Neuronal stem cell (in vitro differentiated cells): ENCODE measurements at regions not wholly inside any gene's neighbourhood (a gene's known extent, or its start where the extent isn't known, plus 50 kb on each side); places are given as distances from the start of the nearest gene placed in this dataset.
"Not testable (repeated sequence)": the region's sequence is repeated elsewhere in the genome, so short reads cannot be mapped to it uniquely, and the experiment has no call there.

Experiments used
- DNase-seq: peaks from one replicate; pipeline ENCODE4 v3.0.0-alpha.2; 2013; ENCODE audit warnings: low spot score
- H2AFZ ChIP-seq: one replicate; pipeline ENCODE4 v1.6.1; 2013; ENCODE audit warnings: mild to moderate bottlenecking, low read length, inconsistent platforms
- H2AK5ac ChIP-seq: 2 replicates; pipeline ENCODE4 v1.6.1; 2013; ENCODE audit warnings: low read depth, mild to moderate bottlenecking, inconsistent platforms, low read length, moderate library complexity, mixed read lengths
- H2BK120ac ChIP-seq: 2 replicates; pipeline ENCODE4 v1.6.1; 2013; ENCODE audit warnings: low read depth, mild to moderate bottlenecking, inconsistent platforms, low read length, moderate library complexity, mixed read lengths
- H2BK12ac ChIP-seq: one replicate; pipeline ENCODE4 v1.6.1; 2013; ENCODE audit warnings: low read length, inconsistent platforms
- H2BK15ac ChIP-seq: 2 replicates; pipeline ENCODE4 v1.6.1; 2013; ENCODE audit warnings: mild to moderate bottlenecking, low read length, inconsistent platforms, mixed read lengths
- H2BK5ac ChIP-seq: one replicate; pipeline ENCODE4 v1.6.1; 2013; ENCODE audit warnings: inconsistent platforms, mild to moderate bottlenecking, low read length, moderate library complexity
- H3K14ac ChIP-seq: one replicate; pipeline ENCODE4 v1.6.1; 2013; ENCODE audit warnings: low read length, inconsistent platforms
- H3K18ac ChIP-seq: 2 replicates; pipeline ENCODE4 v1.6.1; 2013; ENCODE audit warnings: low read length, inconsistent platforms
- H3K23ac ChIP-seq: 2 replicates; pipeline ENCODE4 v1.6.1; 2013; ENCODE audit warnings: low read depth, mild to moderate bottlenecking, mixed read lengths, low read length, inconsistent platforms; ENCODE audit not compliant: poor library complexity
- H3K27ac ChIP-seq: replicated peaks from 3 replicates; pipeline ENCODE4 v1.5.1; 2013; ENCODE audit warnings: low read length, inconsistent platforms
- H3K27me3 ChIP-seq, 3 experiments: 2 replicates each; pipeline ENCODE4 v1.6.1; 2013; ENCODE audit warnings: low read length in 3 of 3, mild to moderate bottlenecking in 2 of 3, inconsistent platforms in 1 of 3, low read depth in 1 of 3, mixed read lengths in 1 of 3, moderate library complexity in 1 of 3; ENCODE audit not compliant: control insufficient read depth in 3 of 3, insufficient read depth in 3 of 3
- H3K36me3 ChIP-seq, 2 donors: replicated peaks in 1 of 2; 2 replicates each; pipeline ENCODE4 v1.6.1; 2013; ENCODE audit warnings: low read length in 2 of 2; ENCODE audit not compliant: control insufficient read depth in 2 of 2, insufficient read depth in 2 of 2
- H3K4ac ChIP-seq: 2 replicates; pipeline ENCODE4 v1.6.1; 2013; ENCODE audit warnings: inconsistent platforms, mild to moderate bottlenecking, low read length, moderate library complexity
- H3K4me1 ChIP-seq, 2 donors: 1 replicate in 1 of 2; 2 replicates in 1 of 2; pipeline ENCODE4 v1.6.1; 2013; ENCODE audit warnings: low read length in 2 of 2, low read depth in 1 of 2; ENCODE audit not compliant: control insufficient read depth in 2 of 2, insufficient read depth in 1 of 2
- H3K4me2 ChIP-seq: one replicate; pipeline ENCODE4 v1.6.1; 2013; ENCODE audit warnings: mild to moderate bottlenecking, low read length, inconsistent platforms; ENCODE audit not compliant: insufficient read depth, poor library complexity, severe bottlenecking
- H3K4me3 ChIP-seq, 2 donors: 2 replicates each; pipeline ENCODE4 v1.5.1; 2013; ENCODE audit warnings: low read length in 2 of 2, mild to moderate bottlenecking in 2 of 2, inconsistent platforms in 1 of 2, moderate library complexity in 1 of 2
- H3K79me1 ChIP-seq: one replicate; pipeline ENCODE4 v1.6.1; 2013; ENCODE audit warnings: low read depth, mild to moderate bottlenecking, inconsistent platforms, low read length, moderate library complexity
- H3K9ac ChIP-seq: one replicate; pipeline ENCODE4 v1.6.1; 2013; ENCODE audit warnings: mild to moderate bottlenecking, low read depth, low read length, inconsistent platforms; ENCODE audit not compliant: poor library complexity
- H3K9me3 ChIP-seq, 2 donors: replicated peaks in 1 of 2; 2 replicates each; pipeline versions ENCODE3 to v1.6.1; 2013; ENCODE audit warnings: low read length in 2 of 2, mild to moderate bottlenecking in 2 of 2, inconsistent platforms in 1 of 2, low read depth in 1 of 2, mixed read lengths in 1 of 2, moderate library complexity in 1 of 2; ENCODE audit not compliant: control insufficient read depth in 2 of 2, insufficient read depth in 1 of 2
- H4K8ac ChIP-seq: one replicate; pipeline ENCODE4 v1.6.1; 2013; ENCODE audit warnings: low read depth, mild to moderate bottlenecking, inconsistent platforms, low read length, moderate library complexity
- H4K91ac ChIP-seq: one replicate; pipeline ENCODE4 v1.6.1; 2013; ENCODE audit warnings: low read length, low read depth, mild to moderate bottlenecking, inconsistent platforms; ENCODE audit not compliant: poor library complexity
- WGBS, 2 donors: extraction: QIAGEN DNeasy Blood & Tissue Kit; methylation state at CpG; one replicate each; pipeline ENCODE4 v1.1.7; 2013; ENCODE audit warnings: missing lambda C conversion rate in 2 of 2, mixed read lengths in 1 of 2; ENCODE audit not compliant: insufficient read length in 2 of 2, insufficient replicate concordance in 1 of 2; ENCODE audit errors: extremely low coverage in 2 of 2; 5-methylcytosine and 5-hydroxymethylcytosine counted together

DNA sequence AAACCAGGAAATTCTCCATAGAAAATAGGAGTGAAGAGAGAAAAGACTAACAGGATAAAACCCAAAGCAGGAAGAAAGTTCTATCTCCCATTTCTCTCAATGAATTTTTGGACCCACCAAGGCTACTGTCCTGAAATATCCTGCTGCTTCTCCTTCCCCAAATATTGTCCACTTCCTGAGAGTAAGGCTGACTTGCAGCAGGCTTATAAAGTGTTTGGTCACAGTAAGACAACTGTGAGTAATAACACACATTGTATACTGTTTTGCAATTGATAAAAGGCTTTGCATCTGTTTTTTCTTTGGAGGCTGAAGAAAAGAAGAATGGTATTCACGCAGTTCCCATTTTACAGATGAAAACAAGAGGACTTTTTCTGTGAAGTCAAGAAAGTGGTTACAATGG lies 52.8 kb downstream of the FOXD4L6 start:
- not testable (repeated sequence) for H3K4me1 ChIP-seq, DNase-seq, H3K9me3 ChIP-seq, H2BK15ac ChIP-seq, H3K79me1 ChIP-seq, H3K23ac ChIP-seq, H4K91ac ChIP-seq, H4K8ac ChIP-seq, H3K4me3 ChIP-seq, H3K4me2 ChIP-seq, H2BK5ac ChIP-seq, H2BK12ac ChIP-seq, H3K9ac ChIP-seq, H3K27ac ChIP-seq, H3K4ac ChIP-seq, H2BK120ac ChIP-seq, H3K36me3 ChIP-seq, H2AK5ac ChIP-seq, H3K14ac ChIP-seq, H2AFZ ChIP-seq, H3K18ac ChIP-seq
- WGBS, 2 donors = no CpG with 5 or more reads among the region's 1 CpG
- peaks cover 4 to 37% (median 27%) of the 10 kb centered on the region in 3 experiments for H3K27me3 ChIP-seq

DNA sequence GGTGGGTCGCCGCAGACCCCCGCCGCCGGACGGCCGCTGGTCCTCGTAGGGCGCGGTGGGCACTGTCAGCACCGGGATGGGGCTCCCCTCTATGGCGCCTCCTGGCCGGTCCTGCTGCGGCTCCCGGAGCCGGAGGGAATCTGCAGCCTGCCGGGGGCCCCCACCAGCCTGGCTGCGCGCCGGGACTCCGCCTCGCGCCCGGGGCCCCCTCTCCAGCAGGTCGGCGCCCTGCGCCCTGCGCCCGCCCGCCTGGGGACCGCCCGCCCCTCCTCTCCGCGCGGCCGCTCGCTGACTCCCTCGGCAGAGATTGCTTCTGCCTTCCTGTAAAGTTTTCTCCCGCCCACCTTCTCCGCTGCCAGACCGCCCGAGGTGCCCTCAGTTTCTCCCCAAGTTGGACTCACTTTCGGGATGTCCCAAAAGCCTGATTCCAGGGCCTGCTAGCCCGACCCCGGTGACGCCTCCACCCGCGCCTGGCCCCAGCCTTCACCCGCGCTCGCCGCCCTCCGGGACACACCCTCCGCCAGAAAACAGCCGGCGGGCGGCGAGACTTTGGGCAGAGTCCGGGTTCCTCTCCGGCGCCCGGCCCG lies 54.0 kb downstream of the FOXD4L6 start:
- not testable (repeated sequence) for H2BK15ac ChIP-seq, H3K27ac ChIP-seq, H2AK5ac ChIP-seq, H3K18ac ChIP-seq, DNase-seq, H2BK12ac ChIP-seq, H3K9ac ChIP-seq, H2BK5ac ChIP-seq, H3K36me3 ChIP-seq, H3K4me1 ChIP-seq, H3K79me1 ChIP-seq, H3K23ac ChIP-seq, H4K91ac ChIP-seq, H3K4ac ChIP-seq, H3K14ac ChIP-seq, H2BK120ac ChIP-seq, H3K9me3 ChIP-seq
- peak overlapping the region; percentile 36 to 63 for H3K4me3 ChIP-seq
- no CpG with 5 or more reads among the region's 63 CpGs for WGBS, 2 donors
- H3K4me2 ChIP-seq = peak overlapping the region; percentile 52
- H4K8ac ChIP-seq = peak overlapping the region; percentile 6
- H2AFZ ChIP-seq = peak overlapping the region; percentile 86
- peaks cover 4 to 35% (median 26%) of the 10 kb centered on the region in 3 experiments for H3K27me3 ChIP-seq

DNA sequence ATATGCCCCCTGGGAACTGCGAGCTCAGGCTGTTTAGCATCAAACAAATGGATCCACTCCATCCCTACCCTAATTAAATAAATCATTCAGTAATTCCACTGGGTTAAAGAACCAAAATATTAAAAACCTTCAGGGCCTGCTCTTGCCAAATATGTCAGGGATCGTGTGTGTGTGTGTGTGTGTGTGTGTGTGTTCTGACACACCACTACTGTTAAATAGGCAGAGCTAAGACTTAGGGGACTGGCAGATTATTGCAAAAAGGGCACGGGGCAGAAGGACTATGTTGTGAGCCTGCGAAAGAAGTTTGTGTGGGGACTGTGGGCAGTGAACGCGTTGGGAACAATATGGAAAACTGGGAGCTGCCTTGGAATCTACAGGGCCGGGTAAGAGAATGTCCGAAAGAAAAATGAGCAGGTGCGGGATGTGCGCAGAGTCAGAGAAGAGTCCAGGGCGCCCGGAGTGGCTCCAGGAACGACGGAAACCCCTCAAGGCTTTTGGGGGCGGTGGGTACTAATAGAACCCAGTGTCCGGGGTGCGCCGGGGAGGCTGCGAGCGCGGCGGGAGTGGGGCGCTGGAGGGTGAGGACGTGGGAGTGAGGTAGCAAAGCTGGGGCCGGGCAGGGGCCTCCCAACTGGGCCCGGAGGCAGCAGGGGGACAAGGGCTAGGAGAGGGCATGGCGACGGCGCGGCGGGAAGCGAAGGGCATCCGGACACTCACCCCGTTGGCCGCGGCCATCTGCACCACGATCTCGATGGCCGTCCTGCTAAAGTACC lies 54.8 kb downstream of the FOXD4L6 start:
- H3K9me3 ChIP-seq, H3K4me1 ChIP-seq, H3K36me3 ChIP-seq, H3K79me1 ChIP-seq, H3K14ac ChIP-seq, H3K4me3 ChIP-seq, H4K91ac ChIP-seq, H2BK12ac ChIP-seq, H3K4me2 ChIP-seq, H3K4ac ChIP-seq, H3K27ac ChIP-seq, DNase-seq, H2BK15ac ChIP-seq, H2AK5ac ChIP-seq, H3K18ac ChIP-seq, H4K8ac ChIP-seq, H3K23ac ChIP-seq, H2BK120ac ChIP-seq, H3K9ac ChIP-seq, H2BK5ac ChIP-seq: not testable (repeated sequence)
- Histone ChIP-seq H3K27me3 (peaks cover 4 to 33% (median 26%) of the 10 kb centered on the region in 3 experiments), H2AFZ (peak overlapping the region; percentile 86)
- WGBS, 2 donors = no CpG with 5 or more reads among the region's 39 CpGs

DNA sequence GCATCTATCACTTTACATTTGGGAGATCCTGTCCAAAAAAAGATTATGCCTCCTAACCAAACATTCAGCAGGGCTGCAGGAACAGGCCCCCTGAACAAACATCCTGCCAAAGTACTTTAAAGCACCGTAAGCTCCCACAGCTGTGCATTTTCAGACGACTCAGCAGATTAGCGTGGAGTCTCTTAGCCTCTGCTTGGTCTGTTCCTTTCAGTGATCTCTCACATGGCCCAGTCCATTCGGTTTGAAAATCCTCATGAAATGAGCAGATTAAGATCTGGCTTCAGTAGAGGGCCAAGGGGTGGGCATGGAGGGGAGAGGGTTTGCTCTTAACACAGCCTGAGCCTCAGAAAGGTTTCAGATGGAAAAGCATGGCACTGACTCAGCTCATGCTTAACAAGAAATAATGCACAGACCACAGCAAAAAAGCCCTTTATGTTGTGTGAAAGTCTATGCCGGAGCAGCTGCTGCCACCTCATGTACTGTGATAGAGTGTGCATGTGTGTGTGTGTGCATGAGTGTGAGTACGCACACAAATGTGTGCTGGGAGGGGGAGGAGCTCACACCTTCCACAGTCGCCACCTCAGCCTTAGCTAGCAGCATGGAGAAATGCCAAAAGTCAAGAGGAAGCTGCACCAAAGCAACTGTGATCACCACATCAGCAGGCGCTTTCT lies 64.2 kb downstream of the FOXD4L6 start:
- H3K36me3 ChIP-seq, H4K91ac ChIP-seq, H3K9me3 ChIP-seq, H3K79me1 ChIP-seq, H3K14ac ChIP-seq, H4K8ac ChIP-seq, H3K9ac ChIP-seq, H3K4ac ChIP-seq, H3K4me2 ChIP-seq, H3K23ac ChIP-seq, H2BK12ac ChIP-seq, DNase-seq, H3K27ac ChIP-seq, H3K18ac ChIP-seq, H2BK15ac ChIP-seq, H2AK5ac ChIP-seq, H2BK120ac ChIP-seq, H2AFZ ChIP-seq, H3K27me3 ChIP-seq, H3K4me1 ChIP-seq, H2BK5ac ChIP-seq: not testable (repeated sequence)
- WGBS, 2 donors = no CpG with 5 or more reads among the region's 8 CpGs
- H3K4me3 ChIP-seq = peak overlapping the region in 1 of 2 donors; percentile 35
